SH-SY5Y (cell line): ENCODE measurements at regions not wholly inside any gene's neighbourhood (a gene's known extent, or its start where the extent isn't known, plus 50 kb on each side); places are given as distances from the start of the nearest gene placed in this dataset.

ENCODE experiments used
- GATA2 ChIP-seq: IDR thresholded peaks from 2 replicates; pipeline ENCODE4 v1.6.1; 2011; ENCODE audit warnings: mild to moderate bottlenecking, low read depth, low read length
- GATA3 ChIP-seq: IDR thresholded peaks from 2 replicates; pipeline ENCODE4 v1.6.1; 2011; ENCODE audit warnings: low read depth, mild to moderate bottlenecking, low read length, moderate library complexity

GRCh38 chr10:78594559-78595268 lies 474.1 kb upstream of the ZMIZ1 start:
- no peak for TF ChIP-seq GATA2
- TF ChIP-seq GATA3 = no peak
